ENCODE measurements at regions not wholly inside any gene's neighbourhood (a gene's known extent, or its start where the extent isn't known, plus 50 kb on each side); places are given as distances from the start of the nearest gene placed in this dataset.
"Not testable (repeated sequence)": the region's sequence is repeated elsewhere in the genome, so short reads cannot be mapped to it uniquely, and the experiment has no call there.

GRCh38 chr5:72760259-72760658 is 56.2 kb upstream of the TNPO1 start:
- DNase-seq (ENCODE audit: low spot score): no peak

GRCh38 chr5:72752909-72753308 is 63.6 kb upstream of the TNPO1 start:
- DNase-seq (ENCODE audit: low spot score): no peak

- no peak for DNase-seq (ENCODE audit: low spot score)
Measured at GRCh38 chr5:72749362-72749997, 67.0 kb upstream of the TNPO1 start.

GRCh38 chr5:72747826-72748225 is 68.6 kb upstream of the TNPO1 start:
- no peak for DNase-seq (ENCODE audit: low spot score)

GRCh38 chr5:72746736-72747135 is 69.7 kb upstream of the TNPO1 start:
- DNase-seq (ENCODE audit: low spot score): no peak

GRCh38 chr5:72744136-72744535 is 72.3 kb upstream of the TNPO1 start:
- no peak for DNase-seq (ENCODE audit: low spot score)

GRCh38 chr5:72741805-72742204 is 74.7 kb upstream of the TNPO1 start:
- no peak for DNase-seq (ENCODE audit: low spot score)

- DNase-seq (ENCODE audit: low spot score): no peak
Measured at GRCh38 chr5:72733810-72734209, 82.7 kb upstream of the TNPO1 start.

- DNase-seq (ENCODE audit: low spot score): no peak
Measured at GRCh38 chr5:72723581-72723980, 92.9 kb upstream of the TNPO1 start.

- DNase-seq (ENCODE audit: low spot score): no peak
Measured at GRCh38 chr5:72722792-72723452, 93.5 kb upstream of the TNPO1 start.

- DNase-seq (ENCODE audit: low spot score): no peak
Measured at GRCh38 chr5:72721844-72722243, 94.6 kb upstream of the TNPO1 start.

- no peak for DNase-seq (ENCODE audit: low spot score)
Measured at GRCh38 chr5:72720205-72720604, 96.3 kb upstream of the TNPO1 start.

- no peak for DNase-seq (ENCODE audit: low spot score)
Measured at GRCh38 chr5:72711351-72711750, 105.1 kb upstream of the TNPO1 start.

- no peak for DNase-seq (ENCODE audit: low spot score)
Measured at GRCh38 chr5:72709341-72709740, 107.1 kb upstream of the TNPO1 start.

- DNase-seq (ENCODE audit: low spot score): no peak
Measured at GRCh38 chr5:72705178-72705577, 111.3 kb upstream of the TNPO1 start.

- no peak for DNase-seq (ENCODE audit: low spot score)
Measured at GRCh38 chr5:72703876-72704275, 112.6 kb upstream of the TNPO1 start.

- DNase-seq (ENCODE audit: low spot score): no peak
Measured at GRCh38 chr5:72702881-72703434, 113.5 kb upstream of the TNPO1 start.

GRCh38 chr5:72702105-72702504 is 114.4 kb upstream of the TNPO1 start:
- DNase-seq (ENCODE audit: low spot score): not testable (repeated sequence)

- DNase-seq (ENCODE audit: low spot score): no peak
Measured at GRCh38 chr5:72698481-72698880, 118.0 kb upstream of the TNPO1 start.

GRCh38 chr5:72697622-72698021 is 118.8 kb upstream of the TNPO1 start:
- DNase-seq (ENCODE audit: low spot score): no peak

- no peak for DNase-seq (ENCODE audit: low spot score)
Measured at GRCh38 chr5:72695659-72696058, 120.8 kb upstream of the TNPO1 start.

GRCh38 chr5:72694856-72695255 is 121.6 kb upstream of the TNPO1 start:
- no peak for DNase-seq (ENCODE audit: low spot score)

- no peak for DNase-seq (ENCODE audit: low spot score)
Measured at GRCh38 chr5:72693546-72694205, 122.8 kb upstream of the TNPO1 start.

Measured in cerebellar cortex (tissue), 1 donor.